Dedifferentiated amniotic fluid mesenchymal stem cell (primary cell): ENCODE measurements at regions not wholly inside any gene's neighbourhood (a gene's known extent, or its start where the extent isn't known, plus 50 kb on each side); places are given as distances from the start of the nearest gene placed in this dataset.

Experiments
- DNase-seq: peaks from one replicate; pipeline ENCODE4 v3.0.0-alpha.2; 2016; ENCODE audit errors: extremely low spot score

DNA sequence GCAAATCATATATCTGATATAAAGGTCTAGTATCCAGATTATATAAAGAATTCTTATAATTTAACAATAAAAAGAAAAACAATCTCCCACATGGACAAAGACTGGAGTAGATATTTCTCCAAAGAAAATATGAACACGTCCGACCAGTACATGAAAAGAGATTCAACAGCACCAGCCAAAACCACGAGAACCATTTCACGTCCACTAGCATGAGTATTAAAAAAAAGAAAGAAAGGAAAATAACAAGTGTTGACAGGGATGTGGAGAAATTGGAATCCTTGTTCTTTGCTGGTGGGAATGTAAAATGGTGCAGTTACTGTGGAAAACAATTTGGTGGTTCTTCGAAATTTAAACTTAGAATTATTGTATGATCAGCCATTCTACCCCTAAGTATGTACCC lies 432.7 kb upstream of the TRIB2 start:
- no peak for DNase-seq

DNA sequence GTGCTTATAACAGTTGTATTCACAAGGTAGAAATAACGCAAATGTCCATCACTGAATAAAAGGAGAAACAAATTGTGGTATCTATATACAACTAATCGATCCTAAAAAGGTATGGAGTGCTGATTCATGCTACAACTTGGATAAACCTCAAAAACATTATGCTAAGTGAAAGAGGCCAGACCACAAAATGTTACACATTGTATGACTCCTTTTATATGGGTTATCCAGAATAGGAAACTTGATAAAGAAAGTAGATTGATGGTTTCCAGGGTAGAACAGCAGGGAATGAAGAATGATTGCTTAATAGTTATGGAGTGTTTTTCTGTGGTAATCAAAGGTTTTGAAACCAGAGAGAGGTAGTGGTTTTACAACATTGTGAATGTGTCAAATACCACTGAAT lies 432.2 kb upstream of the TRIB2 start:
- DNase-seq: no peak

DNA sequence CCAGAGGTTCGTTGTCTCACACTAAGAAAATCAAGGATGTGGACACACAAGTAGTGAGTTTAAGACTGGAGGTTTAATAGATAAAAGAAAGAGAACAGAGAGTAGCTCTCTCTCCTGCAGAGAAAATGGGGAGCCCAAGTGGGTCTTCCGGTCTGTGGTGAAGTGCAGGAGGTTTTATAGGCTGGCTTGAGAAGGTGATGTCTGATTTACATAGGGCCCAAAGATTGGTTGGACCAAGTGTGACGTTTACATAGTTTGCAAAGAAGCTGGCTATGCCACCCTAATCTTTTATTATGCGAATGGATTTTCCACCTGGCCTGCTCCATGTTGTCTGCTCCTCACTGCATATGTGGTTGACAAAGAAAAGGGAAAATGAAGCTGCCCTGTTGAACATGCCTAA lies 430.4 kb upstream of the TRIB2 start:
- DNase-seq: no peak

DNA sequence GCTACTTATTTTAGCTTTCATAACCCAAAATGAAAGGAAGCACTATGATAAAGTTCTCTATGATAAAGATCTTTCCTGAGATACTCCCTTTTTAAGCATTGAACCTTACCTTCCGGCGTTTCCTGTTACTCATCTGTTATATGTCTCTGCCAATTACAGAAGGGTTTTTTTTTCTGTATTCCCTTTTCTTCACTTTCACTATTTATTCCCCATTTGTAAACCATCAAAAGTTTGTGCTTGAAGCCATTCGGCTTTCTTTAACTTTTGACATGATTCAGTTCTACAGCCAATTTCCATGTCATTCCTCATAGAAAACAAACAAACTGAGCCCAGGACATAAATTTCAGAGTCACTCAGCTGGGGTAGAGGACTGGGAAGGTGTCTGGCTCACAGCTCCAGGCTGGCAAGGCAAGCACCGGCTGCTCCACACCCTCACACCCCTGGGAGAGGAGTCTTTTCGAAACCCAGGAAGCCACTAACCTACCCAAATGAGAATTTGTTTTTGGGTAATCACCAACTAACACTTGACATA lies 429.4 kb upstream of the TRIB2 start:
- no peak for DNase-seq

DNA sequence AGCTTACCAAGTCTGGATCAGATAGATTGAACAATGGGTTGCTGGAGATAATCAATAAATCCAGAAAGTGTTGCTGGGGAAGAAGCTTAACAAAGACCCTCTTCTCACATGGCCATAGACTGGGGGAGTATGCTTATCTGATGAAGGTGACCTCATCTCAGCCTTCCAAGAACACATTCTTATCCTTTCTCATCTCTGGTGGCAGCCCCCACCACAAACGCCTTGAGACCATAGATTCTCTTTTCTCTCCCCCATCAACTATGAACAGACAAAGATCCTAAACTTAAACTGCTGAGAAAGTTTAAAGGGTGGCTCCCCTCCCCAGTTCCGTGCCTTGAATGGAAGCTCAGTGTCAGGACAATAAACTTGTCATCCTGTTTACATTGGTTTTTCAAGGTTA lies 428.7 kb upstream of the TRIB2 start:
- DNase-seq: no peak

DNA sequence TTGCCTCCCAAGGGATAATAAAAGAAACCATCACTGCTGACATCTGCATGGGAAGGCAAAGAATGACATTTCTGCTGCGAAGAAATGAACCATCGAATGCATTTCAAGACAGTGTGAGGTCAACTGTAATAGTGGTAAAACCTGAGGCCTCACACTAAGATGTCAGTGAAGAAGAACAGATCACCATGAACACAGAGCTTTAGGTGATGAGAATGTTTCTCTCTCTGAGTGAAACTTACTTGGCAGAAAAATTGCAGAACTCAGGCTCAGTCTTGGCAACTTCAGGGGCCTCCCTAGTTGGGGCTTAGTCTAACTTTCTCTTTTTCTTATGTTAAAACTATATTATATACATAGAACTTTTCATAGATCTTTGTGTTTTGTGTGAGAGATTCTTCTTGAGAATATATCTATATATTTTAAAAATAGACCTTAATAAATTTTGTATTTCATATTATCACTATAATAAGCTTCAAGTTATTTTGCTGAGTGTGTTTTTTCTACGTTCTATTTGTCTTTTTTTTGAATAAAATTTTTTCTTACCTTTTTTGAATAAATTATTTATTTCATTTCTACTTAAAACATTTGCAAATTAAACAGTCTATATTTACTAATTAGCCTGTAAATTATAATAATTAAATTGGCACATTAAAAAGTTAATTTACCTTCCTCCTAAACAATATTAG lies 427.5 kb upstream of the TRIB2 start:
- no peak for DNase-seq

DNA sequence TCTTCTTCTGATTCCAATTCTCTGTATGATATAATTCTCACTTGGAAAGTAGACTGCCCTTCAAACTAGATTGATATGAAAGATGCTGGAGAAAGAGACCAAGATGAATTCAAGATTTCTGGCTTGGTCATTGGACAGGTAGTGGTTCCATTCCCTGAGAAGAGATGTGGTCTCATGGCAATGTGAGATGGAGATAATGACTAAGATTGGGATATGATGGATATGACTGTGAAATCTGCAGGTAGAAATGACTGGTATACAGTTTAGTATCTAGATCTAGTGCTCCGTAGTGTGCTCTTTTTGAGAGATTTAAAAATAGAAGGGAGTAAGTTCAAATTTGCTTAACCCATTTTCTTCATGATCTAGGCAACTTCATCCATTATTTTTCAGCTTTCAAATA lies 425.4 kb upstream of the TRIB2 start:
- no peak for DNase-seq

DNA sequence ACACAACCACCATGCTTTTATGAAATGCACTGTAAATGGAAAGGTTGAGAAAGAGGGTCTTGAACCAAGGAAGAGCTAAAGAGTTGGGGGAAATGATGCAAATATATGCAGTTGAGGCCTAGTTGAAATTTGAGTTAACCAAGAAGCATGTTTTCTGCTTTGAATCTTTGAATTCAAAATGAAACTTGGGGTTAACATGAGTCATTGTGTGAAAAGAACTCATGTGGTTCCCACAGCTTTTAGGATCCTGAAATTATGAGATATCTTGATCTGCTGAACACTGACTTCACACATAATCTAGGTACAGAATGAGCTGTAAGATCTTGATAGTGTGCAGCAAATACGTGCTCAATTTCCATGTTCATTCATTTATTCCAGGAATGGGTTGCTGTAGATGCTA lies 422.9 kb upstream of the TRIB2 start:
- no peak for DNase-seq

DNA sequence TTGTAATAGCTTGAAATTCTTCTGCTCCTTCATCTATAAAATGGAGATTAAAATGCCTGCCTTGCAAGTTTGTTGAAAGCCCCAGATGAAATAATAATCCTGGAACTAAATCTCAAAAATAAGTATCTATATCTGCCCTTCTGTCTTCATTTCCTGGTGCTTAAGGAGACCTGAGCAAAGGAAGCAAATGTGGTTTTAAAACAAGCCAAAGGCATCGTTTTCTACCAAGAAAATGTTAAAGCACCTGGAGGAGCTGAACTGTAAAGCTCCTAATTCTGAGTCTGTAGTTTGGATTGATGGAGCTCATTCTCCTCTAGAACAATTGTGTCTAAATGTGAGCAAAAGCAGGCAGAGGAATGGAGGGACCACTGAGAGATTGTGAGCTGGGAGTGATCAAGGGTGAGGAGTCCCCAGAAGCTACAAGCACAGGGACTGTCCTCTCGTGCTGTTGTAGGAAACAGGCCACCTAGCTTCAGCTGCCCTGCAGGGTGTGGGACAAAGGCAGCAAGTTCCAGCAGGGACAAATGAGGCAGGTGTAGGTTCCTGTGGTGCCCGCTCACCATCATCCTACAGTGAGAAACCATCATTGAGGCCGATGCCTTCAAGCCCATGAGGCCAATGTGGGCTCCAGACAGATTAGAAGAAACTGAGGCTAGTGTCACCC lies 420.7 kb upstream of the TRIB2 start:
- DNase-seq: no peak

DNA sequence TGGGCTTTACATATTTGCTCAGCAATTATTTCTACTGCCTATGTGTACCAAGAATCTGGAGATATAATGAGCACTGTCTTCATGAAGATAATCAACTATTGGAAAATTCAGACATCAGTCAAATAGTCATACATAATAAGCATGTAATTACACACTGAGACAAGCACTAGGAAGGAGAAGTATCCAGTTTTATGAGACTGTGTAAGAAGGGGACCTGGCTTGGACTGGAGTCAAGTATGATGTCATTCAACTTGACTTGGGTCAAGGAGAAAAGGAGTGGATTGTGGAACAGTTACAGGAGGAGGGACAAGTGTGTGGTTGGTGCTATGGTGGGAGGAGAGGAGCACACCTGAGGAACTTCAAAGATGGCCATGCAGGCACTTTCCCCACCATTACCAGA lies 419.8 kb upstream of the TRIB2 start:
- no peak for DNase-seq

DNA sequence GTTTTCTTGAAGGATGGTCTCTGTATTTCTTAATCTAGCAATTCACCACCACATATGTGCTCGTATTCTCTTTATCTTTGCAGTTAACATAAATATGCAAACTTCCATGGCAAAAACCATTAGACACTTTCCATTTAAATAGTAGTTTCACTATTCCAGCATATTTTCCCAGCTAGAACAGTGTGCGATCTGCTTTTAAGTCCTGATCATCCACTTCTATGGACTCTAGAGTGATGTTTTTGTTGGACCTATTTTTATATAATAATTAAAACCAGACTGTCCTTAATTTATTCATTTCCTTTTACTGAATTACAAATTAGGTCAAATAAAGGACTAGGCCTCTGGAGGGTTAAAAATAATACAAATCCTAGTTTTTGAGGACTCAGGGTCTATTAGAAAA lies 418.4 kb upstream of the TRIB2 start:
- no peak for DNase-seq

DNA sequence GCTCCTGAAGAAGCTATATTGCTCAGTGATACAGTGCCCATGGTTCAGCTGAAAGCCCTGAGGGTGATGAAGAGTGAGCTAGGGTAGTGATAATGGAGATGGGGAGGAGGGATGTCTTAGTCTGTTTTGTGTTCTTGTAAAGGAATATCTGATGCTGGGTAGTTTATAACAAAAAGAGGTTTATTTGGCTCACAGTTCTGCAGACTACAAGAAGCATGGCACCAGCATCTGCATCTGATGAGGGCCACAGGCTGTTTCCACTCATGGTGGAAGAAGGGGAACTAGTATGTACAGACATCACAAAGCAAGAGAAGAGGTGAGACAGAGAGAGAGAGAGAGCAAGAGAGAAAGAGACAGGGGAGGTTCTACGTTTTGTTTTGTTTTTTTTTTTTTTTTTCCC lies 417.3 kb upstream of the TRIB2 start:
- no peak for DNase-seq

DNA sequence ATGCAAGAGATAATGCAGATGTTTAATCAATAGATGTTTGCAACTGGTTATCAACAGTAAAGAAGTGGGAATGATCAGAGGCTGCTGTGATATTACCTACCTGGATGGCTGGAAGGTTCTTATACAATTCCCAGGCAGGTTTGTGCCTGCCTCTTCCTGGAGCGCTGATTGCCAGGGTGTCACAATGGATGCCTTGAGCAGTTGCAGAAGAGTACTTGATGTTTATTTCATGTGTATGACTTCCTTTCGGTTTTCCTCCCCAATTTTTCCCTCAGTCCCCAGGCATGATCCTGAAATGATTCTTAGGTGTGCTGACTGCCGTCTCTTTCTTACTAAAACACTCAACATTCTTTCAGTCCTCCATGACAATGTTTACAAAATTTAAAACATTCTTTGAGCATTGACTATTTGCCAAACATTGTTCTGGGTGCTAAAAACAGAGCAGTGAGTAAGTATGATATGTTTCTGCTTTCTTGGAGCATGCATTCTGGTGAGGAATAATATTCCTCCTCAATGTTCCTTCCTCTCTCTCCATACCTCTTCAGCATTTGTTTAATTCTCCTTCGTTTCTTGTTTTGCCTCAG lies 416.6 kb upstream of the TRIB2 start:
- DNase-seq: no peak

DNA sequence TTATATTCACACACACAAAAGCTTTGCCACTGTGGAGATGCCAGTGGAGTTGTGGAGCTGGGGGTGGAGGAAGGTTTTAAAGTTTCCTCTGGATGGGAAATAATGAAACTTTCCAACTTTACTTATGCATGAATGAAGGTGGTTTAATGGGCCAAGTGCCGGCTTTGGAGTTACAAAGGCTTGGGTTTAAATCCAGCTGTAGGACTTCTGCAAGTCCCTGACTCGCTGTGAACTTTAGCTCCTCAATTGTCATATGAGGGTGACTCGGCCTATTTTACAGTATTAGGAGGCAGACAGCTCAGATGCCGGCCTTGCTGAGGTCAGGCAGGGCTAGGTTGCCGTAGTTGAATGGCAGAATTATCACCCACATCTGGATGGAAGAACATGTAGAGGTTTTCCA lies 415.8 kb upstream of the TRIB2 start:
- no peak for DNase-seq

DNA sequence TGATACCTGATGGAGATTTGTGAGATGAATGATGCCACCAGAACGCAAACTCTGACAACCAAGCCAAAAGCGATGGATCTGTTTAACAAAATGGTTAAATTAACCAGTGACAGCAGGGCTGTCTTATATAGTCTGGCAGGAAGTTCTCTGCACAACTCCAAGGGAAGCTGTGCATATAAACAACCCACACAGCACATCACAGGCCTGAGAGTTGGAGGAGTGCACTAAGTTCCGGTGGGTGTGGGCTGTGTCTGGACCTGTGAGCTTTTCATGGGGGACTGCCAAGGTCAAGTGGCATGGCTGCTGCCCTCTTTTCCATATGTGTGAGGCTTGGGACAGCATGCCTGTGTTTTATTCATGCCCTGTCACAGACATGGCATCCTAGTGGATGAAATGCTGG lies 414.6 kb upstream of the TRIB2 start:
- no peak for DNase-seq

DNA sequence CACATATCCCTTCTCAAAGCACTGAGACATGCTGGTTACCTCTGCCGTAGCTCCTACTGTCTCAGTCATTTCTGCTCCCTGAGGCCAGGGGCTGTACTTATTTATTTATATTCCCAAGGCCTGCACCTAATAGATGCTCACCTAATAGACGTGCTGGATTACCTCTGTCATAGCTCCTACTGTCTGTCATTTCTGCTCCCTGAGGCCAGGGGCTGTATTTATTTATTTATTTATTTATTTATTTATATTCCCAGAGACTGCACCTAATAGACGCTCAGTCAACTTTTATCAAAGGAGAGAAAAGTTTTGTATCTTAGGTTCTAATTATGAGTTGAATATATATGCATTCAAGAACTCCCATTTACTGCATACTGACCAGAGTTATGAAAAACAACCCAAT lies 414.0 kb upstream of the TRIB2 start:
- no peak for DNase-seq

DNA sequence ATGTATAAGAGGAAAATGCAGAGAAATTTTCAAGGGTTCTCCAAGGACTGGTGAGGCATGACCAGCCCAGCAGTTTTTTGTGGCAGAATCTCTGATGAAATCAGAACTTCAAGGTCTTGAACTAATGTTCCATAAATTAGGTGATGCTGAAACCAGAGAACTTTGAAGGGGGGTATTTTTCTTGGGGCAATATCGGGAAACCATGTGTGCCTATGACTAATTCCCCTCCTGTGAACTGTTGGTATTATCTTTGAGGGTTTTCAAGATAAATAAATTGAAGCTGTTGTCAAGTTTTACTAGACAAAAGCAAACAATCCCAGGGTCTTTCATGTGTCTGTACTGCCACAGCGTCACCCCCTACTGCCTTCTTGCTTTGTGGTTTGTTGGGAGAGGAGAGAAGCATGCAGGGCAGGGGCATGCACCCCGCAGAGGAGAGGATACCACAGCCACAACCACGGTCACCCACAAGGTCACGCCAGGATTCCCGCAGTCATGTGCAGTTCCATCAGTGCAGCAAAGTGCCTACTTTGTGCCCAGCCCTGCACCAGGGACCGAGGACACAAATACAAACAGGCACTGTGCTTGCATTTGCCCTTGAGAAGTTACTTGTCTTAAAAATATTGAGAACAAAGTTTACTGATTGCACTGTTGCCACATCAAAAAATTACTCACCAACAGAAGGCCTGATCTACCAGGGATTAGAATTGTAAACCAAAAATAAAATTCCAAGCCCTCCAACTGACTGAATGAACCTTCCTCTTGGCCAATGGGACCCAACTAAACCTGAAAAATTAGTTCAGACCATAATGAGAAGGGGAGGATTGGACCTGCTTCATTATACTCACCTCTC lies 413.3 kb upstream of the TRIB2 start:
- DNase-seq: no peak

DNA sequence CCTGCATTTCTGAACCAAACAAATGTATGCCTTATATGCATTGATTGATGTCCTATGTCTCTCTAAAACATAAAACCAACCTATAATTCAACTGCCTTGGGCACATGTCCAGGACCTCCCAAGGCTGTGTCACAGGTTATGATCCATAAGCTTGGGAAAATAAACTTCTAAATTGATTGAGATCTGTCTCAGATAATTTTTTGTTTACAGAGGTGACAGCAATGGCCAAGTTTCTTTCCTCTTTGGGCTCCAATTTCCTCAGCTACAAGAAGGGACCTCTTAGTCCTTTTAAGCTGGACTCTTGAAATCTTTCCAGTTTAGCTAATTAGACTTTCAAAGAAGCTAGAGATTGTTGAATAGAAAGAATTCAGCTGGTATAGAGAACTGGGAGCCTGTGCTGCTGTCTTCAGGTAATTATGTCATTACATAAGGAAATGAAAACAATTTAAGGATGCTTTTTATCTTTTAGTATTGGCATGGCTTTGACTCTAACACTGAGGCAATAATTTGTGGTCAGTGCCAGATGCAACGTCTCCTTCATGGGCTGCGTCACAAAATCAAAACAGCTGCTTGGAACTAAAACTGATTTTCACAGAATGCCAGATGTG lies 412.1 kb upstream of the TRIB2 start:
- no peak for DNase-seq

DNA sequence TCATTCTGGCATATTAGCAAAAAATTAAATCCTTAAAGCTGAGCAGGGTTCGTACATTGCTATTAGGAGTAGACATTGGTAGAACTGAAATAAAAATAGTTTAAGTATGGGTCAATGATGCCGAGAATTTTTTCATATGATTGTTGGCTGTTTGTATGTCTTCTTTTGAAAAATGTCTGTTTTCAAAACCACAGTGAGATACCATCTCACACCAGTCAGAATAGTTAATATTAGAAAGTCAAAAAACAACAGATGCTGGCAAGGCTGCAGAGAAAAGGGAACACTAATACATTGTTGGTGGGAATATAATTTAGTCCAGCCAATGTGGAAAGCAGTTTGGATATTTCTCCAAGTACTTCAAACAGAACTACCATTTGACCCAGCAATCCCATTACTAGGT lies 410.8 kb upstream of the TRIB2 start:
- no peak for DNase-seq

DNA sequence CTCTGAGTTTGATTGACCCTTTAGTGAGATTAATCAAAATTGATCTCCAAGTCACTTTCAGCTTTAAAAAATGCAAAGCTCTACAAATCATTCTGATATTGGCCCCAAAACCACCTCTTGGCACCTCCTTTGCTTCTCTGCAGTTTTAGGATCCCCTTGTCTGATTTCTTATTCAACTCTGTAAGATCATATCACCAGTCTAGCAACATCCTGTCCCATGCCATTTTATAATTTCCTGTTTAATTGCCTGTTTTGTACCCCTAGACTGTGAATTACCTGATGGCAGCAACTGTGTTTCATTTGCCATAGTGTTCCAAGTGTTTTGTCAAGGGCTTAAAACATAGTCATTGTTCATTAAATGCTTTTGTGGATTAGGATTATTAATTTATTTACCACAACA lies 406.3 kb upstream of the TRIB2 start:
- DNase-seq: no peak

DNA sequence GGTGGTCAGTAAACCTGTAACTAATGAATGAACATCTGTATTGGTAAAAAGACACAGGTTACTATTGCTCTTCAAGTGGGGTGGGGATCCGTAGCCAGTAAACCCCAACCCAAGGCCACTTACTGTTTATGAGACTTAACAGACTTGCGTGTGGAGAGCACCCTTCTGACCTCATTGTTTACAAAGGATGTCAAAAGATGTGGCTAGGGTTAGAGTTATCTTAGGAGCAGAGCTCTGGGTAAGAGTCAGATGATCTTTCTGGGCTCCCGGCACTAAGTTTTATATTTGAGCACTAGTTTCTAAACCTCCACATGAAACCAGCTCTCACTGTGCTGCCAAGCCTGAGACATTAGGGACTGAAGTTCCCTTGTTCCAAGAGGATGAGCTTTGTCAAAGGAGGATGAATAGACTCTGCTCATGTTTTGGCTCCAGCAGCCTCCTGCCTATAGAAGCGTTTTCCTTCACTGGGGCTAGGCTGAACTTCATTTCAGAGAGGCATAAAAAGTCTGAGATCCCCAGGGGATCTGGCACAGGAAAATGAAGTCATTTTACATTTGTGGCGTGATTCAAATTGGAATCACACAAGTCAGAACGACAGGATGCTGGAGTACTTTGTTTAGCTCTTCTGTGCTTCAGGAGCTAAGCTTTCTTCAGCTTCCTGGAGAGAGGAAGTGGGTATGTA lies 403.1 kb upstream of the TRIB2 start:
- DNase-seq: no peak
